Gastrocnemius medialis (tissue), 4 donors: ENCODE measurements at regions not wholly inside any gene's neighbourhood (a gene's known extent, or its start where the extent isn't known, plus 50 kb on each side); places are given as distances from the start of the nearest gene placed in this dataset.

ENCODE experiments used
- POLR2A ChIP-seq, 2 donors: fragments of 450-650 bp; IDR thresholded peaks; one replicate each; pipeline ENCODE4 v1.6.1; 2017; ENCODE audit warnings: antibody characterized with exemption in 2 of 2, mild to moderate bottlenecking in 2 of 2, moderate library complexity in 2 of 2
- TF ChIP-seq, protein P1 (sequence below), 5 experiments: fragments of 450-650 bp in 3 of 5; fragments of 200-600 bp in 2 of 5; sonication (generic) in 2 of 5; IDR thresholded peaks in 4 of 5; conservative IDR thresholded peaks in 1 of 5; 1 replicate in 4 of 5; 2 replicates in 1 of 5; pipeline ENCODE4 v1.5.1; 2016 to 2019; ENCODE audit warnings: antibody characterized with exemption in 5 of 5, mild to moderate bottlenecking in 3 of 5, moderate library complexity in 3 of 5

DNA sequence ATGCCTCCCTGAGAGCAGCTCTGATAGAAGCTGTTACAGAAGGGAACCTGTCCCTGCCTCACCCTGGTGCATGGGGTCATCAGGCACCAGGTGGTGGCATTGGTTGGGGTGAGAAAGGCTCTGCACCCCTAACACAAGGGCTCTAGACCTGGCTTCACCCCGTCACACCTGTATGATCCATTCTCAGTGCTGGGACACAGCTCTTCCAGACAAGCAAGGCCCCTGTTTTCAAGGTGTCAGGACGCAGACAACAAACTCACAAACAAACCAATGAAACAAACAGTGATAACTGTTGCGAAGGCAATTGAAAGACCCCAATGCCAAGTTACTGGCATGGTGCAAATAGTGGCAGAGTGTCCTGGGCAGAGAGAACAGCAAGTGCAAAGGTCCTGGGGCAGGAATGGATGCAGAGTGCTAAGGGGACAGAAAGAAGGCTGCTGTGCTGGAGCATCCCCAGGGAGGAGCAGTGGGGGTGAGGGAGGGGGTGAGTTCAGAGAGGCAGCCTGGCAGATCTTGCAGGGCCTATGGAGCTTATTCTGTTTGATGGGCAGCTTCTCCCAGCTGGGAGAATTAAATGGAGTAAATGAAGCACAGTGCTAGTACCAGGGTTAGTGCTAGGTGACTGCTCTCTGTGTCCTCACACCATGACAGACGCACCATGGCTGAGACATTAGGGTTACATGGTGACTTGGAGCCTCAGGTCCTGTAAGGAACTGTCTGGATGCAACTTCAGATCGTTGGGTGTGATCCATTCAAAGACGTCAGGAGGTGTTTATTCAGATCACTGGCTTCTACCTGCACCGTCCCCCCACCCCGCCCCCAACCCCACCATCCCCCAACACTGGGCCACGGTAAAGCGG lies 67.9 kb upstream of the UNC5A start:
- TF ChIP-seq, protein P1, sequence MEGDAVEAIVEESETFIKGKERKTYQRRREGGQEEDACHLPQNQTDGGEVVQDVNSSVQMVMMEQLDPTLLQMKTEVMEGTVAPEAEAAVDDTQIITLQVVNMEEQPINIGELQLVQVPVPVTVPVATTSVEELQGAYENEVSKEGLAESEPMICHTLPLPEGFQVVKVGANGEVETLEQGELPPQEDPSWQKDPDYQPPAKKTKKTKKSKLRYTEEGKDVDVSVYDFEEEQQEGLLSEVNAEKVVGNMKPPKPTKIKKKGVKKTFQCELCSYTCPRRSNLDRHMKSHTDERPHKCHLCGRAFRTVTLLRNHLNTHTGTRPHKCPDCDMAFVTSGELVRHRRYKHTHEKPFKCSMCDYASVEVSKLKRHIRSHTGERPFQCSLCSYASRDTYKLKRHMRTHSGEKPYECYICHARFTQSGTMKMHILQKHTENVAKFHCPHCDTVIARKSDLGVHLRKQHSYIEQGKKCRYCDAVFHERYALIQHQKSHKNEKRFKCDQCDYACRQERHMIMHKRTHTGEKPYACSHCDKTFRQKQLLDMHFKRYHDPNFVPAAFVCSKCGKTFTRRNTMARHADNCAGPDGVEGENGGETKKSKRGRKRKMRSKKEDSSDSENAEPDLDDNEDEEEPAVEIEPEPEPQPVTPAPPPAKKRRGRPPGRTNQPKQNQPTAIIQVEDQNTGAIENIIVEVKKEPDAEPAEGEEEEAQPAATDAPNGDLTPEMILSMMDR (IDR thresholded peaks at IDR 0.05 in 4 of 5, conservative IDR thresholded peaks at IDR 0.05 in 1 of 5) = no peak
- no peak for TF ChIP-seq POLR2A (IDR thresholded peaks at IDR 0.05)
